ENCODE measurements at regions not wholly inside any gene's neighbourhood (a gene's known extent, or its start where the extent isn't known, plus 50 kb on each side); places are given as distances from the start of the nearest gene placed in this dataset.
"Not testable (repeated sequence)": the region's sequence is repeated elsewhere in the genome, so short reads cannot be mapped to it uniquely, and the experiment has no call there.

DNA sequence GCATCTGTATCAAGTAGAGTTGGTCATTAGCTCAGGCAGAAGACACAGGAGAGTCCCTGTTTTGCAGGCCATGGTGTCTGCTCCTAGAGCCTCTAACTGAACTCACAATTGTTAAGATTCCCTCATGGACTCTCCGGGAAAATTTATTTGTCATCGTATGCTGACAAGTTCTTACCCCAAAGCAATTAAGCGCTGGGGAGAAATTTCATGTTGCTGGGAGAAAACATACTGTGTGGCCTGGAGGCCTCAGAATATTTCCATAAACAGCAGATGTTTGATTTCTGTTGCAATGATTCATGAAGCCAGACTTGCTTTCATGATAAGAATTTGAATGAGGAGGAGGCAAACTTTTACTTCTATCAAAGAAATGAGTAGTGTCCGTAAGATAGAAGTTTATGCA, 583.2 kb downstream of the GATA3 start:
- DNase-seq = no peak

DNA sequence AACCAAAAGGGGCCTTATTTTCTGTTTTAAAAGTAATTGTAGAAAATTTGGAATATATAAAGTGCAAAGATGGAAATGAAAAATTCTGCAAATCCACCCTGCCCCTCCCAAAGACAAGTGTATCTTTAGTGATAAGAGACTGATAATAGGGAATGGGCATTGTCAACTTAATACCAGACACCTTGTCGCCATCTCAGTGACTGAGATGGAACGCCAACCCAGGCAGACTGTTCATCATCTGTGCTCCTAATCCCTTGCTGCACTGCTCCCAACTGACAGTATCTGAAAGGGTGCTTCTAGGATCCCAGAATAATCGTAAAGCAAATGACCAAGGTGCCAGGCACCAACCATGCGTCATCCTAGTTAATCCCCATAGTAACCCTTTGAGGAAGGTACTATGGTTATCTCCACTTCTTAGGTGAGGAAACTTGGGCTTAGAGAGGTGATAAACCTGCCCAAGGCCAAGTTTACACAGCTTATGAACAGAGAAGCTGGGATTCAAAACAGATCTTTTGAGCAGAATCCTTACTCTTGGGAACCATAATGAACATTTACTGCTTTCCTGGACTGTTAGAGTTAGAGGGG, 583.7 kb downstream of the GATA3 start:
- DNase-seq = no peak

DNA sequence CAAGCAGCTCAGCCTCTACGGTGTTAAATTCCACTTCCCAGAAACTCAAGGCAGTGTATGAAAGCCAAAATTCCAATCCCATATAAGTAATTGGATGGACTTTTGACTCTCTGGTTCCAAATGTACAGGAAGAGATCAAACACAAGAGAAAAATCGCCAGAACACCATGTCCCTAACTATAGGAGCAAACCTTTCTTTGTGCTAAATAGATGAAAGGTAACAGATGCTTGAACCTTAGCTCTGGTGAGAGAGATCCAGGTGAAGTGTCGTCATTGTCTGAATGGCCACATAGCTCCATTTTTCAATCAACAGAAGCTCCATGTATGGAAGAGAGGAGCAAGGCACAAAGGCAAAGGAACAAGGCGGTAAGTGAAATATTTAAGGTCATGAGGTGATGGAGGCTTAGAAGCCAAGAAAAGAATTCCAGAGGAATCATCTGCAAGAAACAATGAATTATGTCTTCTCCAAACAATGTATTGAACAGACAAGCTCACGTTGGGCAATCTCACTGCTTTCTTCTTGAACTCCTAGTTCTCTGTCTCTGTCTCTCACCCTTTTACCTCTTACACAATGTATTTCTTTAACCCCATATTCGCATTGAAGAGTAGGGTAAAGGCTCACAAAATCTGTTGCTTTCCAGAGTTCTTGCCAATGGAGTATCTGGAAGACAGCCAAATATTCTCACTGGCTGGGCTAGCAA, 585.1 kb downstream of the GATA3 start:
- no peak for DNase-seq

DNA sequence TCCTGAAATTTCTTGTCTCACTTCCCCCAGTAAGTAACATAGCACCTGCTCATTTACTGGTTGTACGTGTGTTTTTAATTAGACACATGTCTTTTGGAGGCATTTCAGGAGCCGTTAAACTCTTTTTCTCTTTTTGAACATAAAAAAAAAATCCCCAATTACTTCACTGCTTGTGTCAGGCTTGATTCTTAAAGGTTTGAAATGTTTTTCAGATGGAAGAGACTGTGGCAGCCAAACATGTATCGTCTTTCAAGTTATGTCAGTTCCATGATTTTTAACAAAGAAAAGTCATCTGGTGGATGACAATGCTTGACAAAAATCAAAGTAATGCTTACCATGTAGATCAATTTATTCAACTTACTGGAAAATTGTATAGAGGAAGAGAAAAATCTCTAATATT, 585.8 kb downstream of the GATA3 start:
- no peak for DNase-seq

DNA sequence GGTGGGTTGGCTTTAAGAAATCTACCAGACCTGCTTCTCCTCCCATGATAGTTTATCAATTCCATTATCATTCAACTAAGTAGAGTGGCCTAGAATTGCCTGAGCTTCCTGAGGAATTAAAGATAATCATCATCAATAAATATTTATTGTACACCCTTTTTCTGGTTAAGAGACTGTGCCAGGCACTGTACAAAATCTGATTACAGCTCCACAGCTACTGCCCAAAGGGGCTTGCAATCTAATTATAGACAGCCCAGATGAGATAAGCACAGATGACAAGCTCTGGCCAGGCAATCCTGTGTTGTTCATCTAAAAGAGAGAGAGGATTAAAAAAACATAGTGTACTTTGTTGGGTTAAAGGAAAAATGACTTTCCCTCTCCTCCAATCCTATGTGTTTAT, 586.4 kb downstream of the GATA3 start:
- no peak for DNase-seq

DNA sequence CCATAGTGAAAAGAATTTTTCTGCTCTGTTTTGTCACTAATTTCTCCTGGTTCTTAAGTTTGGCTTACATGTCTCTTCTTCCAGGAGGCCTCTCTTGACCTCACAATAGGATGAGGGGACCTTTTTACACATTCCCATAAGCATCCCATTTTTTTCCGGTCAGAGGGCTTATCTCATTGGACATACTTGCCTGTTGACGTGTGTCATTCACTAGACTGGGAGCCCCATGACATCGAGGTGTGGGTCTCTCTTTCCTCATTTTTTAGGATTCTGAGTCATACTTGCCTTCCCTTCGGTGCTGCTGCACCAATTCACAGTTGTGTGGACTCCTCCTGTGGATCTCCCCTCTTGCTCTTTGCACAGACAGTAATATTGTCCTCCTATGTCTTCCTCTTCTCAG, 601.8 kb downstream of the GATA3 start:
- no peak for DNase-seq

DNA sequence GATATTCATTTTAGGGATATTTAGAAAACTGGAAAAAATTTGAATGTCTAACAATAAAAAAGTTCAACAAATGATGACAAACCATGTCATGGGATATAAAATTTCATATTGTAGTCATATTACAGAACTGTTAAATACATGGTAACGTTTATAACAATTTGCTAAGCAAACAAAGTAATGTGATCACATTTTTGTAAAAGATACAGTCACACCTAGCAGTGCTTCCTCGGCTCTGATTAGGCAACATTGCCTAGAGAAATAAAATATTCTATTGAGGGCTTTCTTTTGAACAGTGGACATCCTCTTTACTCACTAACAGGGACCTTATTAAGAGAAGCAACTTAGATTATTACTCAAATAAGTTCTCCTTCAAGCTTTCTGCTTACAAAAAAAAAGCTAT, 605.5 kb downstream of the GATA3 start:
- DNase-seq = no peak

DNA sequence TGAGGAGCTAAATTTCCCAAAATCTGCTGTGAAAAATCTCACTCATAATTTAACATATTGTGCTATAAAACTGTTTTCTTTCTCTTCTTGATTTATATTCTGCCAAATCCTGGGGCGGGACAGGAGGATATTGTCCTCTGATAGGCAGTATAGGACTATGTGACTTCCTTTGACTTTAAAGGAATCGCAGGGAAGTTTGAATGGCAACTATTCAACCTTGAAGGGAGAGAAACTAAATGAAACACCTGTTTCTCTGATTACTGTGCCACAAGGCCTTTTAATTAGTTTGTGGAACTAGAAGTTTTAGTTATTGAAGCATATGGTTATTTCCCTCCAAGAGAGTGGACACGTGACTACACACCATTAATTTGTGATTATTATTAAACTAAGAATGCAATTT, 607.4 kb downstream of the GATA3 start:
- DNase-seq = no peak

DNA sequence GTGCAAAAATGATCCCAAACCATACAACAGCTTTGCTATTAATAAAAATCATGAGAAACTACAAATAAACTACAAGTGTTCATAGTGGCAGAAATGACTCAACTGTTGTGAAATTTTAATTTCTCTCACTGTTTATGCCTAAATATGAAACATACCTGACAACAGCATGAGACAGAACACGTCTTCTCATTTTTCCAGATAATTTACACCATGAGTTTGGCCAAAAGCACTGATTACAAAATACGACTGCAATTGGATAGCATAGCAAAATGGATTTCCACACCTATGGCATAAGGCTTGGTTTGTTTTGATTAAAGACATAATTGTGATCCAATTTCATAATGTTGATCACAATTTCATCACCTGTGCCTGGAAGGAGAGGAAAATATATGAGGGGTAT, 608.6 kb downstream of the GATA3 start:
- no peak for DNase-seq

DNA sequence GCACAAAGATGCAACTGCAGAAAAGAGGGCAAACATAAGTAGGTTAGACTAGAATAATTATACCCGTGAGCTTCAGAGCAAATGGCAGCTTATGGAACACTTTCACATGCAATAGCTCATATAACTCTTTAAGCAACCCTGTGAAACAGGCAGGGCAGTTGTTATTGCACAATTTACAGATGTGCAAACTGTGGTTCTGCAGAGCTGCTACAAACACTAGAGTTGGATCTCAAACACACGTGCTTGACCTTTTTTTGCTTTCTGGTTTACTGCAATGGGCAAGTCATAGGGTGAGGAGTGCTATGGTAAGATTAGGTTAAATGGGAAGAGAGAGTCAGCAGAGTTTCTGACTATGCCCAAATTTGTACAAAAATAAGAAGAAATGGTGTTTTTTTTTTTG, 610.8 kb downstream of the GATA3 start:
- no peak for DNase-seq

DNA sequence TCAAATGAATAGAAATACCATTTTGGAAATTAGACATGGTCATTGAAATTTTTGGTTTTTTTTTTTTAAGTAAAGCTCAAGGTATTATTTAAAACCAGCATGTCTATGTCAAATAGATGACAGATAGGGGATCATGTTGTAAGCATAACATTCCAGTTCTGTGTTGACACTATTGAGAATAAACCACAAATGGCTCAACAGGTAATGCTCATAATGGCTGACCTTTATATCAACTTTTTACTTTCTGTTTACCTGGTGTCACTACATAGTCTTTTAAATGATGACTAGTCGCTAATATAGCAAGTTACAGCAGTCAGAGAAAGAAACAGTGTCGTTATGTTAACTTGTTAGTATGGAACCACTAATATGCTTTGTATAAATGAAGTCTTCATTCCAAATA, 616.0 kb downstream of the GATA3 start:
- no peak for DNase-seq

DNA sequence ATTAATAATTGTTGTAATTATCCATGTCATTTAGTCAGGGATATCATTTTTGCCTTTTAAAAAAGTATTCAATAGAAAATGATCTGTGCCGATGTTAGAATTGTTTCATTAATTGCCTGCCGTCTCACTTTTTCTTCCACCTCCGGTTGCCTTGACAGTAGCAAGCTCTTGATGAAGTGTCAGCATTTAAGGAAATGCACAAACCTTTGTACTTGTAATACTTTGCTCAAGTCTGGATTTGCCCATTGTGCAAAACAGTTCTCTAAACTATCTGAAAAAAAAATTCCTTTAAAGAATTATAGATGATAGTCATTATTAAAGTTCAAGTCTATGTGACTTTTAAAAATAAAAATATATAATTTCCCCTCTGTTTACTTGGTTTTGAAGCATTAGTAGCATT, 619.7 kb downstream of the GATA3 start:
- DNase-seq = no peak

DNA sequence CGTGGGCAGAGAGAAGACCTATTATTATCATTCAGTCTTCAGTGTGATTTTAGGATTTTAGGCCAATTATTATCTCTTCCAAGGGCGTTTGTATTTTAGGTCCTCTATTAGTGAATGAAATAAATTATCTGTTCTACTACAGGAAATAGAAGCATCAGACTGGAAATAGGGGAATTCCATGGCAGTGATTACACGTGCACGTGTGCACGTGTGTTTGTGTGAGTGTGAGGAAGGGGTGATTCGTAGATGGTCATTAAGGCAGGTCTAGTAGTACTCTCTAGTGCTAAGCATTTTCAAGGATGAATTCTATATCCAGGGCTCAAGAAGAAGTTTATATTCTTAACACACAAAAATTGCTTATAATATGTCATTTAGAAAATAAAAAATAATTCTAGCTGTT, 623.2 kb downstream of the GATA3 start:
- DNase-seq = no peak

DNA sequence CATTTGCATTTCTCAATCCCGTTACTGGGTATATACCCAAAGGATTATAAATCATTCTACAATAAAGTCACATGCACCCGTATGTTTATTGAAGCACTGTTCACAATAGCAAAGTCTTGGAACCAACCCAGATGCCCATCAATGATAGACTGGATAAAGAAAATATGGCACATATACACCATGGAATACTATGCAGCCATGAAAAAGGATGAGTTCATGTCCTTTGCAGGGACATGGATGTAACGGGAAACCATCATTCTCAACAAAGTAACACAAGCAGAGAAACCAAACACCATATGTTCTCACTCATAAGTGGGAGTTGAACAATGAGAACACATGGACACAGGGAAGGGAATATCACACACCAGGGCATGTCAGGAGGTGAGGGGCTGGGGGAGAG, 630.4 kb downstream of the GATA3 start:
- not testable (repeated sequence) for DNase-seq

DNA sequence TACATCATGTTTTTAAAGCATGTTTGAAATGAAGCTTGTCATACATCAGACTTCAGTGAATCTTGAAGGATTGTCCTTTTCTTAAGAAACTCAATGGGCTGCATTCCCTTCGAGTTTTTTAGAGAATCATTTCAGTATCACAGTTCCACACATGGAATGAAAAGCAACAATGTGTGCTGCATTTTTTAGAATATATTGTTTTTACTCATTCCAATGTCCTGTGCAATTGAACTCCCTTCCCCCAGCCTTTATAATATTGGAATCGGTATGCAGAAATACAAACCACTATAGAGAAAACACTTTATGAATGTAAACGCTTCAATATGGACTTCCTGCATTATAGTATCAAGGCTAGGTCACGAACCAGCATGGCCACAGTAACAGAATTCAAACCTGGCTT, 634.4 kb downstream of the GATA3 start:
- DNase-seq = no peak

DNA sequence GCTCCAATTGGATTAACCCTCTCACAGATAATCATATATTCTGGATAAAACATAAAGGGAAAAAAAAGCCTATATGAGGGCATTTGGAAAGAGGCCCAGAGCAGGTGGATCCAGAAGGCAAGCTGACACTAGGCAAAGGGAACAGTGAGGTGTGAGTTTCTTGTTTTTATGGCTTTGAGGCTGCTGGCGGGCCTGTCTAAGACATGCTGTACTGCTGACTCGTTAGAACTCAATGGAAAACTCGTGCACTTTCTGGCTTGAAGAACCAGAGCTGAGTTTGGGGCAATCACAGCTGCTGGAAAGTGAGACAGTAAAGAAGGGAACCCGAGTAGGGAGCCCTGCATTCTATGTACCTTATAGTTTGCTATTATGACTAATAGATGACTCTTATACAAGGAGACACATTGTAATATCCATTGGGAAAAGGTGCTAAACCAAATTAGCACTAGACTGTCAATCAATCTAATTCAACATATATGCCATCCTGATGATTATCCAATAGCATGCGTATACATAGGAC, 637.1 kb downstream of the GATA3 start:
- no peak for DNase-seq

DNA sequence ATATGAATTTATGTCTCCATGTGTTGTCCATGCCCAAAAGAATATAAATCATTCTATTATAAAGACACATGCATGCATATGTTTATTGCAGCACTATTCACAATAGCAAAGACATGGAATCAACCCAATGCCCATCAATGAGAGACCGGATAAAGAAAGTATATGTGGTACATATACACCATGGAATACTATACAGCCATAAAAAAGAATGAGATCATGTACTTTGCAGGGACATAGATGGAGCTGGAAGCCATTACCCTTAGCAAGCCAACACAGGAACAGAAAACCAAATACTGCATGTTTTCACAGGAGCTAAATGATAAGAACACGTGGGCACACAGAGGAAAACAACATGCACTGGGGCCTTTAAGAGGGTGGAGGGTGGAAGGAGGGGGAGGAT, 639.1 kb downstream of the GATA3 start:
- DNase-seq = not testable (repeated sequence)

DNA sequence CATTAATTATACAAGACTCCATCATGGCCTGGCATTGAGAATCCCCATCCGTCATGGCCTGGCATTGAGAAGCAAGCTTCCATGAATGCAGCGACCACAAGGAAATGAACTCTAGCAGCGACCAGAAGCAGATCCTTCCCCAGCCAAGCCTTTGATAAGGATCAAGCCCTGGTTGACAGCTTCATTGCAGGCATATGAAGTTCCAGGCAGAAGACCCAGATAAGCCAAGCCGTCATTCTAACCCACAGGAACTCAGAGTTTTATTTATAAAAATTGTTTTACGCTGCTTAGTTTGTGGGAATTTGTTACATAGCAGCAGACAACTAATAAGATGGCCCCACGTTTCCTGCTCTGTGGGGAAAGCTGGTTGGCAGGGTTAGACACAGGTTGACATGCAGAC, 642.3 kb downstream of the GATA3 start:
- no peak for DNase-seq

DNA sequence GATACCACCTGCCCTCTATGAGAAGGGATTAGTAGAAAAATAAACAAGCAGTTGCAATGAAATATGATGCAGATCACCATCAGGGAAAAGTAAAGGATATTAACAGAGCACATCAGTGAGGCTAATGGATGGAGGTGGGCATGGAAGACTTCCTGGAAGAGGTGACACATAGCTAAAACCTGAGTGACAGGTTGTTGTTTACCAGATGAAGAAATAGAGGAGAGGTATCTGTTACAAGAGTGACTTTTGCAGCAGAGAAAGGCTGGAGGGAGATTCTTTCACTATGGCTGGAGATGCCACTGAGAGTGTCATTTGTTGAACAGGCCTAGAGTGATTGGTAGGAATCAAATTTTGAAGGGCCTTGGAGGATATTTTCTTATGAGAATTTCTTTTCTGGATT, 646.2 kb downstream of the GATA3 start:
- no peak for DNase-seq

DNA sequence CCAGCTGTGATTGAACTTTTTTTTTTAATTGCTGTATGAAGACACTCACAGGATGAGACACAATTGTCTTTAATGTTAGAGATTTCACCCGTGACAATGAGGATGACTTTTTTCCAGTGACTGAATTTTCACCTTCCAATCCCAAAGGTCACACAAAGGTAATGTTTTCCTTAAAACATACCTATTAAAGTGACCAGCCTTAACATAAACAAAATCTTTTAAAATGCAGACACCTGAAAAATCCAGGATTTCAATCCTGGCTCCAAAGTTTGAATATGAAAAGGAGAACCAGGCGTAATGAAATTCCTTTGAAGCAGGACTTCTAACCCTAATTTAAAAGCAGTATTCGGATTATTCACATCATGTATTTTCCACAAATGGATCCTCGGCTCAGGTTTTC, 647.7 kb downstream of the GATA3 start:
- no peak for DNase-seq

DNA sequence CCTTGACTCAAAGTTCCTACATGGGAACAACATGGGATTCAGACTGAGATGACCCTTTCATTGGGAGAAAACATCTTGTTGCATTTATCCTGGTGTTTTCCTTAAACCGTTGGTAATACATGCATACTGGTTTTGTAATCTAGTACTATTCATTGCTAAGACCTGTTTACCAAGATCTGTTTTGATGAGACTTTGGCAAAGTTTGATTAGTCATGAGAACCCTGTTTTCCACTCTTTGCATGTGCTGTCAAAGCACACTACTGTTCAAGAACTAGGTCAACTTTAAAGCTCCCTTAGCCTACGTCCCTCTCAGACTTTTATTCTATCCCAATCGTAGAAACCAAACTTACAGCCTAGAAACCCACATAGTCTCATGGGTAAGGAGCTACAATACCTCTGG, 650.9 kb downstream of the GATA3 start:
- DNase-seq = no peak

DNA sequence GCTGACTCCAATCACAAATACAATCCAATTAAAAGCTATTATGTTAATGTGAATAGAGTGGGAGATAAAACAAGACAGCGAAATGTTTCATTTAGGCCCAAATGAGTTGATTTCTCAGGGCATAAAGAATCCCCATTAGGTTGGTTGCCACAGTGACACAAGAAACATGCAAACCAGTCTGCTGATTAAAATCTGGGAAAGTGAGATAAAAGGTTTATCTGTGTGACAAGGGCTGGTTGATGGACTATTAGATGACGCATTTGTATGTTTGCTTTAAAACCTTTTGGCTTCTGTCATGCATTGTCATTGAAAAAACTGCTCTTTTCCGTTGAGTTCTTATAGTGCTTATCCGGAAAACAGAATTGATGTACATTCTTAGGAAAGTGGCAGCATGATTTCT, 658.2 kb downstream of the GATA3 start:
- no peak for DNase-seq

DNA sequence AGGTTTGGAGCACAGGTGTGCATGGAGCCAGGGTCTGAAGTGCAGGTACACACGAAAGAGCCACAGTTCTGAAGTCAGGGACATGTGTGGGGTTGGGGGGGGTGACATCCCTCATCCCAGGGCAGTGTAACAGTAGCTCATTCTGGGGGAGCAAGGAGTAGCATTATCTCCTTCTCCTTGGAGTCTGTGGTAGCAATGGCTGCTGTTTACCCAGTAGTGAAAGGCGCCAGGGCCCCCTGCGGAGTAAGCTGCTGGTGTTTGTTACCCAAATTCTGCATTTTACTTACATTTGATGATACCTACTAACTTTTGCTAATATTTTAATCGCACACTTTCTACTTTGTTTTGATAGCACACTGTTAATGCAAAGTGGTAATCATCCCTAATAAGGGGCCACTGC, 665.5 kb downstream of the GATA3 start:
- DNase-seq = no peak

DNA sequence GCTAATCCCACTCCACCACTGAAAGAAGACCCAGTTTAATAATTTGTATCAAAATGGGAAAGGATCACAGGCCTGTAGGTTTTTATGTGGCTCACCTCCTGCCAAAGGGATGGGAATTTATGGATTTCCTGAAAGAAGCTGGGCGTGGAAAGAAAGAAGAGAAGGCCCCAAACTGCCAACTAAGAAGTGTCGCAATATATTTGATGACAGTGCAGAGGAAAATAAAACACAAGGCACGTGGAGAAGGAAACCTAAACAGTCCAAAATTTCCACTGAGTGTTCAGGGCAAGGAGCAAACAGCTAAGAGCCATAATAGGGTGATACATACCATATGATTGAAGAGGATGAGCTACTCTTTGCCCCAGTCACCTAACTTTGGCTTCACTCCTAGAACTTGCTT, 667.2 kb downstream of the GATA3 start:
- DNase-seq = no peak

DNA sequence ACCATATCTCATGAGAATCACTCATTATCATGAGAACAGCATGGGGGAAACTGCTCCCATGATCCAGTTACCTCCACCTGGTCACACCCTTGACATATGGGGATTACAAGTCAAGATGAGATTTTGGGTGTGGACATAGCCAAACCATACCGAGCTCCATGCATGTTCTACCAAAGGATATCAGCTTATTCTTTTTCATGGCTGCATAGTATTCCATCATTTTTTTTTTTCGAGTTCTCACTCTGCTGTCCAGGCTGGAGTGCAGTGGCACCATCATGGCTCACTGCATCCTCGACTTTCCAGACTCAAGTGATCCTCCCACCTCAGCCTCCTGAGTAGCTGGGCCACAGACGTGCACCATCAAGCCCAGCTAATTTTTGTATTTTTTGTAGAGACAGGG, 668.3 kb downstream of the GATA3 start:
- no peak for DNase-seq
